ENCODE measurements at regions not wholly inside any gene's neighbourhood (a gene's known extent, or its start where the extent isn't known, plus 50 kb on each side); places are given as distances from the start of the nearest gene placed in this dataset.

- POLR2A ChIA-PET: no interaction called here
These were observed 265.8 kb upstream of the CNTN3 start for GRCh38 chr3:74880237-74880636.

More at GRCh38 chr3:74880237-74880636, 265.8 kb upstream of the CNTN3 start:
- CTCF ChIA-PET: no interaction called here
- Histone ChIP-seq H3K27ac (ENCODE audit: low read depth in 2 of 2, low read length in 1 of 2) (no peak overlapping the region), H3K79me2 (ENCODE audit: insufficient read depth) (no peaks in the 10 kb centered on the region), H3K4me3 (ENCODE audit: low read depth in 2 of 2, low read length in 1 of 2) (no peak overlapping the region), H2AFZ (ENCODE audit: low read depth) (no peak overlapping the region), H3K4me1 (ENCODE audit: control insufficient read depth in 1 of 2, insufficient read depth in 2 of 2, low read depth in 1 of 2, low read length in 1 of 2) (no peaks in the 10 kb centered on the region), H3K9ac (no peak overlapping the region), H4K20me1 (ENCODE audit: insufficient read depth) (no peaks in the 10 kb centered on the region), H3K27me3 (ENCODE audit: insufficient read depth) (no peaks in the 10 kb centered on the region), H3K9me3 (no peaks in the 10 kb centered on the region), H3K9me2 (no peaks in the 10 kb centered on the region), H3F3A (replicated peaks; ENCODE audit: insufficient read depth) (no peaks in the 10 kb centered on the region), H3K36me3 (replicated peaks in 1 of 2; ENCODE audit: control insufficient read depth in 1 of 2, insufficient read depth in 2 of 2, low read length in 1 of 2) (no peaks in the 10 kb centered on the region), H3K4me2 (no peak overlapping the region)
- DNase-seq: no peak
- TF ChIP-seq RAD21 (IDR thresholded peaks at IDR 0.05; ENCODE audit: low read length): no peak
- TF ChIP-seq FOXJ3 (CRISPR knock-in tag; IDR thresholded peaks at IDR 0.05): no peak
- TF ChIP-seq TEAD4 (IDR thresholded peaks at IDR 0.05; ENCODE audit: borderline replicate concordance, insufficient read depth): no peak
- TF ChIP-seq FOXM1 (IDR thresholded peaks at IDR 0.05; ENCODE audit: low read depth): no peak
- no peak for TF ChIP-seq ZBTB33 (IDR thresholded peaks at IDR 0.05; ENCODE audit: borderline replicate concordance, low read depth)
- TF ChIP-seq RXRA (IDR thresholded peaks at IDR 0.05; ENCODE audit: borderline replicate concordance, low read depth): no peak
- TF ChIP-seq SMC3 (IDR thresholded peaks at IDR 0.05; ENCODE audit: low read depth, low read length): no peak
- no peak for TF ChIP-seq CTCF (IDR thresholded peaks at IDR 0.05)
- TF ChIP-seq NRF1 (IDR thresholded peaks at IDR 0.05; ENCODE audit: low read depth, low read length): no peak
- TF ChIP-seq CHD2 (IDR thresholded peaks at IDR 0.05; ENCODE audit: low read length, partially characterized antibody): no peak
- no peak for TF ChIP-seq GATA2 (CRISPR knock-in tag; IDR thresholded peaks at IDR 0.05)
- TF ChIP-seq IRF3 (IDR thresholded peaks at IDR 0.05; ENCODE audit: low read depth, low read length): no peak
- no peak for TF ChIP-seq USF1 (IDR thresholded peaks at IDR 0.05; ENCODE audit: borderline replicate concordance, low read depth)
- TF ChIP-seq JUND (IDR thresholded peaks at IDR 0.05): no peak
- TF ChIP-seq MEF2A (IDR thresholded peaks at IDR 0.05; ENCODE audit: borderline replicate concordance, low read depth): no peak
- no peak for TF ChIP-seq ELF1 (IDR thresholded peaks at IDR 0.05)
- no peak for TF ChIP-seq MAX (IDR thresholded peaks at IDR 0.05; ENCODE audit: low read depth)
- no peak for TF ChIP-seq EP300 (IDR thresholded peaks at IDR 0.05; ENCODE audit: borderline replicate concordance in 1 of 2, low read depth in 1 of 2, low read length in 1 of 2)
- TF ChIP-seq EZH2phosphoT487 (IDR thresholded peaks at IDR 0.05; ENCODE audit: borderline replicate concordance, low read depth): no peak
- TF ChIP-seq REST (IDR thresholded peaks at IDR 0.05; ENCODE audit: low read depth, low read length): no peak
- 4% methylated on average over 1 of the region's 1 CpG for WGBS (ENCODE audit: low lambda C conversion rate)

Data from SK-N-SH (cell line).